ENCODE measurements at regions not wholly inside any gene's neighbourhood (a gene's known extent, or its start where the extent isn't known, plus 50 kb on each side); places are given as distances from the start of the nearest gene placed in this dataset.

- no peak overlapping the region for H2BK15ac ChIP-seq (ENCODE audit: low read depth, low read length)
- no peak overlapping the region for H2AK5ac ChIP-seq (ENCODE audit: low read depth, low read length)
- peaks cover 6% of the 10 kb centered on the region for H3K9me1 ChIP-seq (ENCODE audit: insufficient read depth, low read length)
- CTCF ChIA-PET: no interaction called here
- no peak overlapping the region for H2BK5ac ChIP-seq (ENCODE audit: low read depth, low read length, poor library complexity, severe bottlenecking)
- no peaks in the 10 kb centered on the region for H3K9me3 ChIP-seq (ENCODE audit: control insufficient read depth, insufficient read depth, low read length)
- H2AFZ ChIP-seq (replicated peaks; ENCODE audit: low read length, poor library complexity): no peak overlapping the region
- in situ Hi-C loops (cut with MboI; ENCODE audit: low sequenced_read_pairs) (no loop called here), intact Hi-C loops (cut with micrococcal nuclease) (no loop called here), dilution Hi-C loops (cut with HindIII; ENCODE audit: low sequenced_read_pairs, unreplicated experiment) (no loop called here)
- no peak overlapping the region for H3K4ac ChIP-seq (ENCODE audit: low read depth, low read length)
- WGBS, 2 experiments (ENCODE audit: extremely low coverage in 2 of 2, insufficient read length in 1 of 2): 95% methylated on average over 4 of the region's 6 CpGs; no CpG with 5 or more reads in 1 of the 2 experiments
- no peak overlapping the region for H3K9ac ChIP-seq (ENCODE audit: low read depth, low read length)
- ATAC-seq (ENCODE audit: low read depth) (no peak), DNase-seq (no peak)
- no peaks in the 10 kb centered on the region for H3K36me3 ChIP-seq (ENCODE audit: control insufficient read depth, insufficient read depth, low read length)
- H3K23ac ChIP-seq (ENCODE audit: low read depth, low read length): no peak overlapping the region
- H2BK20ac ChIP-seq (ENCODE audit: low read depth, low read length): no peak overlapping the region
- no peak overlapping the region for H3K4me2 ChIP-seq (ENCODE audit: low read depth, low read length)
- H3K4me3 ChIP-seq (ENCODE audit: insufficient read depth, low read depth, low read length): no peak overlapping the region
- no peak overlapping the region for H3K56ac ChIP-seq (ENCODE audit: extremely low read depth, insufficient read depth, low read length)
- no peak overlapping the region for H3K14ac ChIP-seq (replicated peaks; ENCODE audit: low read depth, low read length)
- H3K4me1 ChIP-seq (ENCODE audit: control insufficient read depth, insufficient read depth, low read length): peaks cover 6% of the 10 kb centered on the region
- no TSS peak for BruUV-seq (replicated peaks)
- H3K79me1 ChIP-seq (ENCODE audit: low read depth in 1 of 2, low read length in 2 of 2): no peaks in the 10 kb centered on the region
- POLR2A ChIA-PET (ENCODE audit: unreplicated experiment): no interaction called here
- H4K8ac ChIP-seq (ENCODE audit: low read depth in 2 of 2, low read length in 2 of 2): no peak overlapping the region
- TF ChIP-seq SMC3 (IDR thresholded peaks at IDR 0.05; ENCODE audit: low read depth, low read length): no peak
- no peak overlapping the region for H3K27ac ChIP-seq (ENCODE audit: insufficient read depth, low read length)
- no peaks in the 10 kb centered on the region for H4K20me1 ChIP-seq (ENCODE audit: insufficient read depth, low read length)
- H3K27me3 ChIP-seq (ENCODE audit: control insufficient read depth, insufficient read depth, low read length): no peaks in the 10 kb centered on the region
- H2BK120ac ChIP-seq (ENCODE audit: low read depth, low read length): no peak overlapping the region
- H3K18ac ChIP-seq (ENCODE audit: low read depth, low read length): no peak overlapping the region
- H4K5ac ChIP-seq (ENCODE audit: low read depth, low read length): no peak overlapping the region
- H2AK9ac ChIP-seq (replicated peaks; ENCODE audit: low read depth, low read length, poor library complexity): no peak overlapping the region
- no peak overlapping the region for H4K91ac ChIP-seq (ENCODE audit: insufficient read depth, low read depth, low read length)
Measured at GRCh38 chr22:47327241-47327640, 564.8 kb downstream of the TBC1D22A start.

Data from IMR-90 (cell line).